Activated CD4-positive, alpha-beta T cell treated with anti-CD3 and anti-CD28 coated beads, Interleukin-10, Interleukin-2, amounts not matched to agents 100 ng/mL and 50 ng/mL, durations not matched to agents 16 hours and 8 hours (primary cell): ENCODE measurements at regions not wholly inside any gene's neighbourhood (a gene's known extent, or its start where the extent isn't known, plus 50 kb on each side); places are given as distances from the start of the nearest gene placed in this dataset.

Source experiments
- DNase-seq: peaks from one replicate; pipeline ENCODE4 v3.0.0-alpha.2; 2020

DNA sequence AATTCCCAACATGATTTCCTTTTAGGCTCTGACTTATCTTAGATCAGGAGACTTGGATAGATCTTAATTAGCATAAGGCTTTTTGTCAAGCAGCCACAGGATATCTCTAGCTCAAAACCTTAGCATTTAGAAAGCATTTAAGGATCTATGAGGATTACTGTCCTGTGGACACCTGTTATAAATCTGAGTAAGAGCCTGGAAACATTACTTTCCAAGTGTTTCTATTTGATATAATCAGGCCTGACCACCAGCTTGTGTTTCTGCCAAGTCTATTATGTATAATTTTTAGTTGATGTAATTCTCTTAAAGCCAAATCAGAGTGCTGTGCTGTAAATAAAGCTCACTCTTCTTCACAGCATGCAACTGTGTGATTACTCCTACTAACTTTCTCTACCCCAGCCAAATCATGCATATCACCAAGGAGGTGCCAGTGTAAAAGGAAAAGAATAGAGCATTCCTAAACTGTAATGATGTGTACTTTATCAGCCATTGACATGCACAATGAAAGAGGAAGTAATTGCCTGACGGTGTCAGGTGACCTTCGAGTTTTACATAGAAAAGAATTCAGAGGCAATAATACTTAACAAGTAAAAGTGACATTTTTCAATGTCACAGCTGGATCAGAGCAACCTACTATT, 309.9 kb upstream of the PRMT6 start:
- DNase-seq, result no peak

DNA sequence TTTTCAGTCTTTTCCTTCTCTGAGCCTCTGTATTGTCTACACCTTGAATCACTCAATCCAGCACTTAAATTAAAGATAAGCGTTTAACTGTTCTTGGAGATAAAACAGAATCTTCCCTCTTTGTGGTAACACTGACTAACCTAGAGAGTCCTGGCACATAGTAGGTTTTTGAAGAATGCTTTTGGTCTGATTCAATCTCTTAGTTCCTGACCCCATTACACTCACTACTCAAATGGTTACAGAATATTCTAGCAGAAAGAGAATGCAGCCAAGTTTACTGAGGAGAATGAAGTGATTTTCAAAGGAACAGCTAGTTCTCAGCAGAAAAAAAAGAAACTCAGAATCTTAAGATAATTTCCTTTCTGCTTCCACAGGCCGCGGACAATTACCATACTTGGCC, 309.2 kb upstream of the PRMT6 start:
- DNase-seq, result no peak

DNA sequence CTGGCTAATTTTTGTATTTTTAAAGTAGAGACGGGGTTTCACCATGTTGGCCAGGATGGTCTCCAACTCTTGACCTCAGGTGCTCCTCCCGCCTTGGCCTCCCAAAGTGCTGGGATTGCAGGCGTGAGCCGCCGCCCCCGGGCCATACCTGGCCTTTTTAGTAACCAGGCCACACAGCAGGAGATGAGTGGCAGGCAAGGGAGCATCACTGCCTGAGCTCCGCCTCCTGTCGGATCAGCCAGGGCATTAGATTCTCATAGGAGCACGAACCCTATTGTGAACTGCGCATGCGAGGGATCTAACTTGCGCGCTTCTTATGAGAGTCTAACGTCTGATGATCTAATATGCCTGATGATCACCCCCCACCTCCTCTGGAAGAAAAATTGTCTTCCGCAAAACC, 308.7 kb upstream of the PRMT6 start:
- no peak for DNase-seq

DNA sequence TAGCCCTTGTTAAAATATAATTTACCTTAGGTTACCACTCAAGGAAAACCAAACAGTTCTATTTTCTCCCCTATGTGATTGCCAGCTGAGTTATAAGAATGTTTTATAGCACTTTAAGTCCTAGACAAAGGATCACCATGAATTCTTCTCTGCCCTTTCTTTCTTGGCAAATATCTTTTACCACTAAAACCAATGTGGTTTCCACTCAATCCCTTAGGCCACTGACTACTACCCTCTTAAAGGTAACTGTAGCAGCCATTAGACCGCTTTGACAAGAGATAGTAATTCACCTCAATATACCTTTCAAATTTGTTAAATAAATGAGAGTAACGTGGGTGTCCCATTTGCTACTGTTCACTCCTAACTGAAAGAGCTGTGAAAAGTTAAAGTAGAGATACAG, 307.9 kb upstream of the PRMT6 start:
- no peak for DNase-seq

DNA sequence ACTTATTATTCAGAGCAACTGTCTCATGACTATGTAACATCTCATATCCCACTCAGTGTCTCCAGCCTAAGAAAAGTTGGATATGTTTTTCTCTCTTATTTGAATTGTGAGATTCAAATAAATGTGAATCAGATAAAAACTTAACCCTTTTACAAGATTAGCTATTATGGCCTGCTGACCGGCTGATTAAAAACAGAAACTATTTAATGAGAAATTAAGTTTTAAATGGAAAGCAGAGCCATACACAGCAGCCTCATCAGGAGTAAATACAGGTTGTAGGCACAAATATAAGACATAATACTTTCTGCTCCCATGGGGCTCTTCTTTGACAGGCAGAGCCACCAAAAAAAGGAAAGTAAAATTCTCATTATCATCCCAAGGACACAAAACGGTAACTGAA, 307.0 kb upstream of the PRMT6 start:
- no peak for DNase-seq

DNA sequence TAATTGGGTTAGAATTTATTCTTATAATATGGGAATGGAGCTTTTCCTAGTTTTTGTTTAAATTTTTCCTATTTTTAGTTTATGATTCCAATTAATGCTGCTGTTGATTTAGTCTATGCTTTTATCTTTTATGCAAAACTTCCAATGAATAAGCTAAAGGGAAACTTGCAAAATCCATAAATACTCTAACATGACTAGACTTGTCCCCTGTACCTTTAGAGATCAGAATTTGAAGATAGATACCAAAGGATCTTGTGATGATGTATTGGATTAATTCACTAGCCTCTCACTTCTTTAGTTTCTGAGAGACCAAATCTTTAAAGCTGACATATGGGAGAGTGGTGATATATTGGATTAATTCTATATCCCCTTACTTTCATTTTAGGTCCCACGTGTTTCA, 306.6 kb upstream of the PRMT6 start:
- DNase-seq, result no peak

DNA sequence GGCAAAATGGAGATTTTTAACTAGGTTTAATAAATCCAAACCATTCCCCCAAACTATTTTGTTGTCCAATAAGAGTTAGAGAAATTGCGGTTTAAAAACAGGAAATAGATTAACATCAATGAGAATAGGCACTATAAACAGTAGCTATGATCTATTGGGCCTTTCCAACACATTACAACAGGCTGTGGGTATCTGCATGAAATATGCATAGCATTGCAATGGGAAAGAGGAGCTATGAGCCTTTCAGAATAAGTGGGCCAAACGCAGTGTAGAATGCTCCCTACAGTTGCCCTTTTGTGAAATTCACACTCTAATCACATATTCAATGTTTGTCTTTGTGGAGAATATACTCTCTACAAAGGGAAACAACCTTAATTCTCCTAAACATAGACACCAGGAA, 305.5 kb upstream of the PRMT6 start:
- DNase-seq, result no peak

DNA sequence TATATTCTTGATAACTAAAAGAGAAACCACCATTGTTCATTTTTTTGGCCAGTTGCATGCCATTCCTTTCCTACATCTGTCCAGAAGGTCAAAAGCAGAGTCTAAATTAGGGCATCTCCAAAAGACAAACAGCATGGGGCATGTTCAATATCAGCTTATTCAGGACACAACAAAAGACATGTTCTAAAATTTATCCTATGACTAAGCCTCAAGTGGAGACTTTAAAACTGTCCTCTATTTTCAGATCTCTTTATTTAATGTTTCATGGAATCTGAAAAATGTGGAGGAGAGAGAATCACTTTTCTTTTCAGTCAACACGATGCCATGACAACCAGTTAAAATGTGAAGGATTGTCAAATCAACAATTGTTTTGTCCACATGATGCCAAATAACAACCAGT, 303.4 kb upstream of the PRMT6 start:
- DNase-seq, result no peak

DNA sequence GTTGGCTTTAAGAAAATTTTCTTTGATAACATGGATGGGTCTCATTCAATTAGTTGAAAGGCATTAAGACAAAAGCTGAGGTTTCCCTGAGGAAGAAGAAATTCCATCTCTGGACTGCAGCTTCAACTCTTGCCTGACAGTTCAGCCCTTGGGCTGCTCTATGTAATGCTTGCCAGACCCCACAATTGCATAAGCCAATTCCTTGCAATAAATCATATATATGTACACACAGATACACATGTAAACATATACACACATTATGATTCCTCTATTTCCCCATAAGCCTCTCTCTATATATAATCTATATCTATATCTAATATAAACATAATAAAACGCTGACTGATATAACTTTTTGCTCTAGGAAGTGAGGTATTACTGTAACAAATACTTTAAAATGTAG, 301.5 kb upstream of the PRMT6 start:
- DNase-seq, result no peak

DNA sequence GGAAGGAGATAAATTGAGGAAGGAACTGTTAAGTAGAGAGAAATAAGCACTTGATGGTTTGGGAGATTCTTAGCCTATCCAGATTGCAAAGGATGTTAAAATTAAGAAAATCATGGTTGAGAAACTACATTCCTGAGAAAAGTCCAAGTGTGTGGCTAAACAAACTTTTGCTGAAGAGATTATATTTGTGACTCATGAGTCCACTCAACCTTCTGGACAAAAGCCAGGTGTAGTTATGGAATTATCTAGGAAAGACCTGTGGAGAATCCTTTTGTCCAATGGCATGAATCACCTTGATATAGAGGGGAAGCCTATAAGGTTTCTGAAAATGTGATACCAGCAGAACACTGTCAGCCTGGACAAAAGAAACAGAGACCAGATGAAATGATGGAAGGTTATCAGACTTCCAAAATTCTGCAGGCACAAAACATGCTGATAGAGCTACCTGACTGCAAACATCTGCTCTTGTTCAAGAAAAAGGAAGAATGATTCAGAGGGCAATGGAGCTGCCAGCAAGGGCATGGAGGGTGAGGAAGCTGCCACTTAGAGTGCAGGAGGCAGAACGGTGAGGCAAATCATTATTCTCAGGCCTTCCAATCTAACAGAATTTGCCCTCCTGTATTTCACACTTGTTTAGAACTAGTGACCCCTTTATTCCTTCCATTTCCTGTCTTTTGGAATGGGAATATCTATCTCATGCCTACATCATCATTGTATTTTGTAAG, 300.6 kb upstream of the PRMT6 start:
- no peak for DNase-seq

DNA sequence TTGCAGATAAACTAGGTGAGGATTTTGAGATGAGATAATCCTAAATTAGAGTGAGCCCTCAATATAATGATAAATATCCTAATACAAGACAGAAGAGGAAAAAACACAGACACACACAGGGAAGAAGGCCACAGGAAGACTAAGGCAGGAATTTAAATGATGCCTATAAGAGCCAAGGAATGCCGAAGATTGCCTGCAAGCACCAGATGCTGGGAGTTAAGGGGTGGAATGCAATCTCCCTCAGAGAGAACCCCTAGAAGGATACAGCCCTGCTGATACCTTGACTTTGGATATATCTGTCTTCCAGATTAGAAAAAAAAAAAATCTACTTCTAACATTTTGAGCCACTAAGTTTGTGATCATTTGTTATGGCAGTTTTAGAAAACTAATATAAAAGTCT, 299.7 kb upstream of the PRMT6 start:
- no peak for DNase-seq

DNA sequence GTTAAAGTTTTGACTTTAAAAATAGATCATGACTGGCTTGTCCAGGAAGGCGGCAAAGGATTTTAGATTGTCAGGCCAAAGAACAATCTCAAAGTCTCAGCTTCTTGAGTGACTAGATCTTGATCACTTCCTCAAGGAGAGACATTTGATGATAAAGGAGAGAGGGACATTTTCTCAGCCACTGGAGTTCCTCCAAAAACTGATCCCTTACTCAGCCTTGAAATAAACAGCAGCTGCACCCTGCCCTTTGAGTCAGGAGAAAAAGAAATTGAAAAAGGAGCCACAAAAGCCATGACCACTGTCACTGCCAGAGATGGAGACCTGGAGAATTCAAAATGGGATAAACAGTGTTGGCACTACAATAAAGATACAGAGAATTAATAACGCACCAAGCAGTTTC, 288.4 kb upstream of the PRMT6 start:
- DNase-seq, result no peak

DNA sequence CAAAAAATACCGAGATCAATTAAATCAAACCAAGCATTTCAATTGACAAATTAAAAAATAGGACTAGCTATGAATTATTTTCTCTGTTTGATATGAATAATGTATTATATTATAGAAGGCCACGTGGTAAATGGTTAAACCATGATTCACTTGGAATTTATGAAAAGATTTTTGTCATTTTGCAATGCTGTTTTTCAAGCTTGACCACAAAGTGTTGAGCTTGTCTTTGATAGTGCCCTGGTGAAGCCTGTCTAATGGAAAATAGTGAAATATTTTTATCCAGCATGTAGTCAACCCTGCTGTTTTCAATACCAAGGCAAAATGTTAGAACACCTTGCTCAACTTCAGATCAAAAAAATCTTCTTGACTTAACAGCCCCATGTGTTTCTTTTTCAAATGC, 288.0 kb upstream of the PRMT6 start:
- no peak for DNase-seq

DNA sequence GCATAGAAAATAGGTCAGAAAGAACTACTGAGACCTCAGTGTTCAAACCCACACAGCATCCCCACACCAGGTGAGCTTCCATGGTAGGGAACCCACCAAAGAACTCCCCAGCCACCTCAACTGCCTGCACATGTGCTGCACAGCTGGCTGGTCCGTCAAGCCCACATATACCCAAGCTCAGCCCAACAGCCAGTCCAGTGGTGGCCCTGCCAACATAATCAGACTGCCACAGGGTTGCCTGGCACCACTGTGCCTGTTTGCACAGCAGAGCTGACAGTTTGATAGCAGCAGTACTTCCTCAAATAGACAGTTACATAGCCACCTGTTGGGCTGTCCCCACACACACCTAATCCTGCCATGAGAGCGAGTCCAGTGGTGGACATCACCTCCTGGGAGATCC, 283.3 kb upstream of the PRMT6 start:
- DNase-seq, result no peak

DNA sequence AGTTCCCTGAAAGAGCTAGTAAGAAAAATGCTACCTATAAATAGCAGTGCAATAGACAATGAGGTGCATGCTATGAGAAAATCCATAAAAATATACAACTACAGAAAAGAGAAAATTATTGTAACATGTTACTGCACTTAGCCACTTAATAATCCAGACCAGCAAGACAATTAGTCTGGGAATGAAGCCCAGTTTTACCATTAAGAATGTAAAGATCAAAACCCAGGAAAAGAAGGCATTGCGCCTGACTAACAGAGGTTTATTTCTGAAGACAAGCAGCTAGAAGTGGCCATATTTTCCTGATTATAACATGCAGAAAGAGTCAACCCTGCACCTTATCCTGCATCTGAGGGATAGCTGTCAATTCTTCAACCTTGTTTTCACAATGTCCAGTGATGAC, 276.4 kb upstream of the PRMT6 start:
- no peak for DNase-seq

DNA sequence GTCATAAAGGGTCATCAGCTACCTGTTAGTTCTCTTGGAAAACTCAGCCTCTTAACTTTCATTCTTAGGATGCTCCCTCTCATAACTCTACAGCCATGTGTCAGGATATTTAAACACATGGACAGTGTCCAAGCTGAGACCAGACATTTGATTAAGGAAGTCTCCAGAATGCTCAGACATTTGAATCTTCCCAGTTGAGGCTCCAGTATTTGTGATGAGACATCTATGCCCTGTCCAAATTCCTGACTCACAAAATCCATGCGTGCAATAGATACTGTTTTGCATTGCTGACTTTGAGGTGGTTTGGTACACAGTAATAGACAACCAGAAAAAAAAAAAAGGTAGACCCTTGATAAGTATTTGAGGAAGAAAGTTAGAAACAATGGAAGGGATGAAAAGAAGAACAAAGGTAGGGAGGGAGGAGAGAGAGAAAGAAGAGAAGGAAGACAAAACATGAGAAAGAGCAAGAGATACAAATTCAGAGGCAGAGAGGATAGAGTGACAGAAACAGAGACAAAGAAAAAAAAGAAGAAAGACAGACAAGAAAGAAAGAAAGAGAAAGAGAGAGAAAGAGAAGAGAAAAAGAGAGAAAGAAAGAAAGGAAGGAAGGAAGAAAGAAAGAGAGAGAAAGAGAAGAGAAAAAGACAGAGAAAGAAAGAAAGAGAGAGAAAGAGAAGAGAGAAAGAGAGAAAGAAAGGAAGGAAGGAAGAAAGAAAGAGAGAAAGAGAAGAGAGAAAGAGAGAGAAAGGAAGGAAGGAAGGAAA, 275.5 kb upstream of the PRMT6 start:
- no peak for DNase-seq

DNA sequence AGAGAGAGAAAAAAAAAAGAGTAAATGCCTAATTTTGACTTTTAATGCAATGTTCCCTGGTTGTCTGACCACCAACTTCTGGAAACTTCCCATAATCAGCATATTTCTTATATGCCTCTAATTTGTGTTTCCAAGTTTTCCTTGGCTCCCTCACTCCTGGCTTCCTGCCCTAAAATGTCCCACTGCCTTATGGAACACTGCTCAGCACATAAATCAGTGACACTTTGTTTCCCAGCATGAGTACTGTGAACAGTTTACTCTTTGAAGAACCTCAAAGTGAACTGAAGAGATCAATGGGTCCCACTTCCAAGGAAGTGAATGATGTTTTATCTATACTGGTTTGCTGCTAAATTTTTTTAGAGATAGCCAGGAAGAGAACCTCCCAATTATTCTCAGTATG, 271.3 kb upstream of the PRMT6 start:
- DNase-seq, result no peak

DNA sequence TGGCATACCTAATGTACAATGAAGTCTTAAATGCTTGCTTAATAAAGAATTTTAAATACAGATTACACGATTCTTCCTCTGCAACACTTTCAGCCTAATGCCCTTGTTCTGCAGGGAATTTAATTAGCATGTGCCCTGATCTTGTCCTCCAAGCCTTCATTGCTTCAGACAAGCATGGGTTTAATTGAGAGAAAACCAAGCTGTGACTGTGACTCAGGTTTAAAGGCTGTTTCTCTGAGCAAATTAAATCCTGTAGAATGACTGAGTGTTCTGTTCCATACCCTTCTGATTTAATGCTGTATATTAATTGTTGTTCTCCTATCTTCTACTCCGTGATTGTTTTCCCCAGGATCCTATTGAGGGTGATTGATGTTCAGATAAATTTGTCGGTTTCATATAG, 269.0 kb upstream of the PRMT6 start:
- no peak for DNase-seq

DNA sequence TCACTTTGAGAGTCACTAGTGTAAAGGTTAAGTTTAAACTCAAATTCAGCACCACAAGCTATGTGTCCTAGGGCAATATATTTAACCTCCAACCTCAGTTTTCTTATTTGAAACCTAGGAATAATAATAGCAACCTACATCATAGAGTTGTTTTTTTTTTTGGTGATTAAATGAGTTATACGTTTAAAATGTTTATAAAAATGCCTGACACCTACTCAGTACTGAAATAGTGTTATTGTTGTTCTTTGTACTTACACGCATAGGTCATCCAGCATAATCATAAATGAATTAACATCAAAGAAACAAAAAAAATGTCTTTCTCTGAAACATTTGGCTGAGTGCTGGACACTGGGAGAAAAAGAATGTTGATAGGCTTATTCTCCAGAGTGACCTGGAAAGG, 266.8 kb upstream of the PRMT6 start:
- no peak for DNase-seq

DNA sequence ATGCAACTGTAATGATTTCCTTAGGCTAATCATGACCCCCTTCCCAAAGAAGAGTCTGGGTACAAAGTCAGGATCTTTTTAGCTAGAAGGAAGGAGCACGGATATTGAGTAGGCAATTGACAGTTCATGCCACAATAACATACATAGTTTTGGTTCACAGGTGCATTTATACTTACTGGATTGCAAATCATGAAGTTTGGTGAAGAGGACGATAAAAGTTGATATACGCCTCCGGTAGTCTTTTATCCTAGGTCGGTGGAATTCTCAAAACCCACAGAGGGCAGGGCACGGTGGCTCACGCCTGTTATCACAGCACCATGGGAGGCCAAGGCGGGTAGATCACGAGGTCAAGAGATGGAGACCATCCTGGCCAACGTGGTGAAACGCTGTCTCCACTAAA, 265.4 kb upstream of the PRMT6 start:
- DNase-seq, result no peak

DNA sequence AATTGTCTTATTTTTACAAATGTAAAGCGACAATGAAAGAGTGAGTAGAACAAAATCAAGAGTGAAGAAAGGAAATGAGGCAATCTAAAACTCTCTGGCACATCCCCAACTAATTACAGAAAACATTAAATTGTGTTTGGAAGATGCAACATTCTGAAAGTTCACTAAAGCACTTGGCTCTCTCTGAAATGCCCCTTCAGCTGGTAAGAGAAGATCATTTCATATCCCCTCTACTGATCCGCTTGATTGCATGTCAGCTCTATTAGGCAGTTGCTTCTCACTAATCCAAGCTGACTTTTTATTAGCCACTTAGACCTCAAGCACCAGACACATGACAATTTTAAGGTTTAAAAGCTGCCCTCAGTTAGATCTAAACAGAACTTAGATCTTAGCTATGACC, 262.8 kb upstream of the PRMT6 start:
- DNase-seq, result no peak

DNA sequence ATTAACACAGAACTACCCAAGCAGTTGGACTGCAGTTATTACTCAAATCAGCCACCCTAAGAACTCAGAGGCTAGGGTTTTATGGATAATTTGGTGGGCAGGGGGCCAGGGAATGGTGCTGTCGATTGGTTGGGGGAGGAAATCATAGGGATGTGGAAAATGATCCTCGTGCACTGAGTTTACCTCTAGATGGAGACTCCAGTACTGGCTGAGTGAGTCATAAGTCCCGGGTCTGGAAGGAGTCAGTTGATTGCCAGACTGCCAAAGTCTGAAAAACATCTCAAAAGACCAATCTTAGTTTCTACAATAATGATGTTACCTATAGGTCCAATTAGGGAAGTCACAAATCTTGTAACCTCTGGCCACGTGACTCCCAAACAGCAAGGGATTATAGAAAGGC, 257.5 kb upstream of the PRMT6 start:
- DNase-seq, result no peak

DNA sequence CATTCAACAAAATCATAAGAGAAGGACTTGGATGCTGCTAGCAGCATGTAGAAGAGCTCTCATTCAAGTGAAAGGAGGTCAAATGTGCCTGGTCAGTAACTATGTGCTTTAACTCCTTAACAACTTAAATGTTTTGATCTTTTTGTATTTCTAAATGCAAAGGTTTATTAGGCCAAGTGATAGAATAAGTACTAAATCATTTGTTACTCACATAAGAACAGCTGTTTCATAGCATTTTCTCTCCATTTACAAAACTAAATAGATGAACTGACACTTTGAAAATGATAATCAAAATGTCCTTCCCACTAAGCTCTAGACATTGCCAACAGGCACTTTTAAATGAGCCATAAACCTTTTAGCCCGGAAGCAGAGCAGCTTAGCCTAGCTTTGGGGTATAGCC, 254.3 kb upstream of the PRMT6 start:
- no peak for DNase-seq

DNA sequence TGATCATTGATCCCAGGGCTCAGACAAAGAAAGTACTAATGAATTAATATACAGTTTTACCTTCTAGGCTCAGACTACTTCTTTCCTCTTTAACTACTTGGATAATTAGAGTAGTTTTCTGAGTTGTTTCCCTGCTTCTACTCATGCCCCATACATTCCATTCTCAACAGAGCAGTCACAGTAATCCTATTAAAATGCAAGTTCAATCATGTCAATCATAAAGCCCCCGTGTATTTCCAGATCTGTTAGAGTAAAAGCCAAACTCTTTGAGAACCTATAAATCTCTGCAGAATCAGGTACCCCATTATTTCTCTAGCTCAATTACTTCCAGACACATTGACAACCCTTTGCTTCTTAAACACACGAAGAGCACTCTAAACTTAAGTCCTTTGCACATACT, 242.1 kb upstream of the PRMT6 start:
- DNase-seq, result no peak

DNA sequence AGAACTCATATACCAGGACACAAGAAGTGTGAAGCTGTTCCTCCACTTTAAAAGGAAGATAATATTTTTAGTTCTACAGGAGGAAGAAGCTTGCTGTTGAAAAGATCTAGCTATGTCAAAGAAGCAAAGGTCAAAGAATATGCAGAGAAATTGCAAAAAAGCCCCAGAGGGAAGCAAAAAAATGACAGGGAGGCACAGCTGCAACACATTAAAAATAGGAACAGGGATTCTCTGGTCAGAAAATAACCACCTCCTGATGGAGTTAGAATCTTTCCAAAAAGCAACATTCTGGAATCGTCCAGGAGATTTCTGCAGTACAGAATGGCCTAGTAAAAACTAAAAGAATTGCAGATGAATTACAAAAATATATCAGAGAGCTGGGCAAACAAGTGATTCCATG, 238.9 kb upstream of the PRMT6 start:
- no peak for DNase-seq
